WTC11 (cell line): ENCODE measurements at regions not wholly inside any gene's neighbourhood (a gene's known extent, or its start where the extent isn't known, plus 50 kb on each side); places are given as distances from the start of the nearest gene placed in this dataset.
"Not testable (repeated sequence)": the region's sequence is repeated elsewhere in the genome, so short reads cannot be mapped to it uniquely, and the experiment has no call there.

Source experiments
- ATAC-seq: fragments of 200-7000 bp; cut with Tn5 transposase; 2 replicates; pipeline ENCODE4 v1.10.0; 2021; ENCODE audit warnings: mild to moderate bottlenecking, moderate library complexity
- CTCF ChIA-PET: fragments of 300-600 bp; sonication (Branson Sonifier 250); formaldehyde crosslinking; loops from one replicate; lab custom pipeline; 2021; ENCODE audit warnings: antibody characterized with exemption; lab: Charles Lee
- POLR2A ChIA-PET: fragments of 350-600 bp; sonication (Branson Sonifier 250); formaldehyde crosslinking; loops from one replicate; lab custom pipeline; 2021; ENCODE audit warnings: antibody characterized with exemption; lab: Charles Lee
- DNase-seq: peaks from one replicate; pipeline ENCODE4 v3.0.0; 2021; ENCODE audit warnings: low spot score
- H3K27ac Mint-ChIP-seq: 2 replicates; pipeline ENCODE4 v1.8.0; 2021; ENCODE audit warnings: mixed read lengths
- H3K27me3 Mint-ChIP-seq: 2 replicates; pipeline ENCODE4 v1.8.0; 2021; ENCODE audit warnings: low read depth, mild to moderate bottlenecking, moderate library complexity, mixed read lengths
- H3K36me3 Mint-ChIP-seq: 2 replicates; pipeline ENCODE4 v1.8.0; 2021; ENCODE audit warnings: mixed read lengths
- H3K4me1 Mint-ChIP-seq: 2 replicates; pipeline ENCODE4 v1.8.0; 2022; ENCODE audit warnings: mixed read lengths
- H3K4me3 Mint-ChIP-seq: 2 replicates; pipeline ENCODE4 v1.8.0; 2021; ENCODE audit warnings: mild to moderate bottlenecking, moderate library complexity, mixed read lengths
- H3K9me3 Mint-ChIP-seq: 2 replicates; pipeline ENCODE4 v1.8.0; 2021; ENCODE audit warnings: mixed read lengths
- CREB1 ChIP-seq: sonication (generic); formaldehyde crosslinking; IDR thresholded peaks from 2 replicates; pipeline ENCODE4 v1.8.0; 2023; ENCODE audit warnings: mild to moderate bottlenecking, missing genetic modification reagents
- IRF2 ChIP-seq: sonication (generic); formaldehyde crosslinking; IDR thresholded peaks from 2 replicates; pipeline ENCODE4 v1.8.0; 2022; ENCODE audit warnings: low read depth, missing genetic modification reagents, borderline replicate concordance
- KAT7 ChIP-seq: sonication (generic); formaldehyde crosslinking; IDR thresholded peaks from 2 replicates; pipeline ENCODE4 v1.8.1; 2023; ENCODE audit warnings: missing genetic modification reagents, mild to moderate bottlenecking, borderline replicate concordance
- MXD4 ChIP-seq: fragments of 250-450 bp; sonication (Bioruptor Pico); IDR thresholded peaks from 2 replicates; pipeline ENCODE4 v1.8.0; 2021; ENCODE audit warnings: mild to moderate bottlenecking, moderate library complexity, borderline replicate concordance
- PRDM15 ChIP-seq: sonication (generic); formaldehyde crosslinking; IDR thresholded peaks from 2 replicates; pipeline ENCODE4 v1.8.0; 2022; ENCODE audit warnings: missing genetic modification reagents
- SMAD4 ChIP-seq: sonication (generic); formaldehyde crosslinking; IDR thresholded peaks from 2 replicates; pipeline ENCODE4 v1.8.0; 2022; ENCODE audit warnings: mild to moderate bottlenecking, missing genetic modification reagents
- SP1 ChIP-seq: sonication (generic); formaldehyde crosslinking; conservative IDR thresholded peaks from 2 replicates; pipeline ENCODE4 v1.8.1; 2022; ENCODE audit warnings: missing genetic modification reagents
- TEAD1 ChIP-seq: sonication (generic); formaldehyde crosslinking; IDR thresholded peaks from 2 replicates; pipeline ENCODE4 v1.8.0; 2022; ENCODE audit warnings: mild to moderate bottlenecking, missing genetic modification reagents
- ZBTB21 ChIP-seq: sonication (generic); formaldehyde crosslinking; IDR thresholded peaks from 2 replicates; pipeline ENCODE4 v1.8.1; 2023; ENCODE audit warnings: mild to moderate bottlenecking, missing genetic modification reagents, borderline replicate concordance
- TF ChIP-seq, protein P1 (sequence below): sonication (generic); formaldehyde crosslinking; conservative IDR thresholded peaks from 2 replicates; pipeline ENCODE4 v1.8.1; 2023; ENCODE audit warnings: mild to moderate bottlenecking, low read depth, missing genetic modification reagents, moderate library complexity

DNA sequence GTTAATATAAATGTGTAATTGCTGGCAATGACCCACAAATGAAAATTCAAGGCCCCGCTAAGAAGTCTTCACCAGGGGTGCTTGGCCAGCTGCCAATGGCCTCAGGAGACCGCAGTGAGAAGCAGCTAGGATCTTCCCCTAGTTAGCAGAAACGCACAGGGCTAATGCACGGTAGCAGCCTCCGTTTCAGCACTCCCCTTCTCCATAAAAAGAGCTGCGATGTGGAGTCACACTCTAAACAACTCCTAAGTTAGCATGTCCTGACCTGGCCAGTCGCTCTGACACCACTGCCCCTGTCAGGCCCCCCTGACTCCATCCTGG lies 139.0 kb downstream of the SEPTIN14 start:
- Mint-ChIP-seq H3K27me3 (0 out of 2 replicates have a peak, but pooled peaks cover 3% of the 10 kb centered on the region), H3K4me3 (no peak overlapping the region), H3K27ac (no peak overlapping the region), H3K9me3 (peaks cover 9% of the 10 kb centered on the region), H3K36me3 (no peaks in the 10 kb centered on the region), H3K4me1 (no peaks in the 10 kb centered on the region)
- TF ChIP-seq IRF2 (CRISPR knock-in tag) (no peak), SP1 (CRISPR knock-in tag) (no peak), TEAD1 (no peak), ZBTB21 (CRISPR knock-in tag) (no peak), MXD4 (CRISPR knock-in tag) (no peak), SMAD4 (CRISPR knock-in tag) (no peak), PRDM15 (CRISPR knock-in tag) (no peak), CREB1 (CRISPR knock-in tag) (no peak), KAT7 (no peak)
- TF ChIP-seq, protein P1, sequence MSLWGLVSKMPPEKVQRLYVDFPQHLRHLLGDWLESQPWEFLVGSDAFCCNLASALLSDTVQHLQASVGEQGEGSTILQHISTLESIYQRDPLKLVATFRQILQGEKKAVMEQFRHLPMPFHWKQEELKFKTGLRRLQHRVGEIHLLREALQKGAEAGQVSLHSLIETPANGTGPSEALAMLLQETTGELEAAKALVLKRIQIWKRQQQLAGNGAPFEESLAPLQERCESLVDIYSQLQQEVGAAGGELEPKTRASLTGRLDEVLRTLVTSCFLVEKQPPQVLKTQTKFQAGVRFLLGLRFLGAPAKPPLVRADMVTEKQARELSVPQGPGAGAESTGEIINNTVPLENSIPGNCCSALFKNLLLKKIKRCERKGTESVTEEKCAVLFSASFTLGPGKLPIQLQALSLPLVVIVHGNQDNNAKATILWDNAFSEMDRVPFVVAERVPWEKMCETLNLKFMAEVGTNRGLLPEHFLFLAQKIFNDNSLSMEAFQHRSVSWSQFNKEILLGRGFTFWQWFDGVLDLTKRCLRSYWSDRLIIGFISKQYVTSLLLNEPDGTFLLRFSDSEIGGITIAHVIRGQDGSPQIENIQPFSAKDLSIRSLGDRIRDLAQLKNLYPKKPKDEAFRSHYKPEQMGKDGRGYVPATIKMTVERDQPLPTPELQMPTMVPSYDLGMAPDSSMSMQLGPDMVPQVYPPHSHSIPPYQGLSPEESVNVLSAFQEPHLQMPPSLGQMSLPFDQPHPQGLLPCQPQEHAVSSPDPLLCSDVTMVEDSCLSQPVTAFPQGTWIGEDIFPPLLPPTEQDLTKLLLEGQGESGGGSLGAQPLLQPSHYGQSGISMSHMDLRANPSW (CRISPR knock-in tag) = no peak
- DNase-seq (no peak), ATAC-seq (no peak)
- POLR2A ChIA-PET = no interaction called here
- CTCF ChIA-PET = no interaction called here

GRCh38 chr7:55722874-55723620 lies 139.5 kb downstream of the SEPTIN14 start:
- POLR2A ChIA-PET, H3K4me3 Mint-ChIP-seq, H3K9me3 Mint-ChIP-seq, H3K36me3 Mint-ChIP-seq, DNase-seq, H3K4me1 Mint-ChIP-seq, H3K27me3 Mint-ChIP-seq, H3K27ac Mint-ChIP-seq: not testable (repeated sequence)
- ATAC-seq = peak; percentile 98
- CTCF ChIA-PET = interaction anchor here (0.9 to 1.4 kb wide), 2 partner anchors 65 to 82 kb away, joined by 3 to 13 read pairs; no protein-coding TSS in a partner anchor

DNA sequence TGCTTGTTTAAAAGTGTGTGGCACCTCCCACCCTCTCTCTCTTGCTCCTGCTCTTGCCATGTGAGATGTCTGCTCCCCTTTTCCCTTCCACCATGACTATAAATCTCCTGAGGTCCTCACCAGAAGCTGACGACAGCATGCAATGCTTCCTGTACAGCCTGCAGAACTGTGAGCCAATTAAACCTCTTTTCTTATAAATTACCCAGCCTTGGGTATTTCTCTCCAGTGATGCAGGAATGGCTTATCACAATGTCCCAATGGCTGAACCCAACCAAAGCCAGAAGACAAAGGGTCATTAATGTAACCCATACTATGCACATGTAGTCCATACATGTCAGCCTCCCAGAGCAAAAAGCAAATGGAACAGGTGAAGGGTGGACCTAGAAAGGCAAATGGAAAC lies 141.5 kb downstream of the SEPTIN14 start:
- H3K4me3 Mint-ChIP-seq, H3K27ac Mint-ChIP-seq, CTCF ChIA-PET, DNase-seq, H3K9me3 Mint-ChIP-seq, POLR2A ChIA-PET, H3K27me3 Mint-ChIP-seq, ATAC-seq, H3K36me3 Mint-ChIP-seq, H3K4me1 Mint-ChIP-seq: not testable (repeated sequence)

- H3K36me3 Mint-ChIP-seq, H3K27ac Mint-ChIP-seq, ATAC-seq, DNase-seq, H3K4me1 Mint-ChIP-seq, H3K4me3 Mint-ChIP-seq, POLR2A ChIA-PET, CTCF ChIA-PET, H3K9me3 Mint-ChIP-seq, H3K27me3 Mint-ChIP-seq: not testable (repeated sequence)
These were observed 143.1 kb upstream of the VOPP1 start for GRCh38 chr7:55715247-55715867.

DNA sequence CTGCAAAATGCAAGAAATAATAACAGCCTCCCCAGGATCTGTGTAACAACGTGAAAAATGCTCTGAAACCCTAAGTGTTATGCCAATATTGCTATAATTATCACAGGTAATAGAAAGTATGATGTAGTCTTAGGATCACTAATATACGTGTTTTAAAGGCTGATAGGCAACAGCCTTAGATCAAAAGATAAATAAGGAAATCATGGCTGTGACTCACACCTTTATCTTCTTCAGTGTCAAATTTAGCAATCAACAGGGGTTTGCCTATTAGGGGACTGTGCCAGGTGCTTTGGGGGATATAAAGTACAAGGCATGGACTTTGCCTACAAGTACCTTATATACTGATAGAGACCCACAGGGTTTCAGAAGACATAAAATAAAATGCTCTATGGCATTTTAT lies 142.1 kb upstream of the VOPP1 start:
- H3K27me3 Mint-ChIP-seq, ATAC-seq, DNase-seq, H3K4me1 Mint-ChIP-seq, H3K4me3 Mint-ChIP-seq, H3K36me3 Mint-ChIP-seq, POLR2A ChIA-PET, CTCF ChIA-PET, H3K9me3 Mint-ChIP-seq, H3K27ac Mint-ChIP-seq: not testable (repeated sequence)

DNA sequence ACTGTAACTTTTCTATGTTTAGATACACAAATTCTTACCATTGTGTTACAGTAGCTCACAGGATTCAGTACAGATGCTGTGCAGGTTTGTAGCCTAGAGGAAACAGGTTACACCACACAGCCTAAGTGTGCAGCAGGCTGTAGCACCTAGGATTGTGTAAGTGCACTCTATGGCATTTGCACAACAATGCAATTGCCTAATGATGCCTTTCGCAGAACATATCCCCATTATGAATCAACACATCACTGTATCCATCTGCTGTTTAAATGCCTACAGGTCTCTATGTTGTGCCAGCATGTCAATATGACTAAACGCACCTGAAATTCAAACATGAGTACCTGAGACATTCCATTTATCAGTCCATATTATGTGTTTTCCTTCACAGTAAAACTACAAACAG lies 138.0 kb upstream of the VOPP1 start:
- H3K27ac Mint-ChIP-seq, H3K27me3 Mint-ChIP-seq, DNase-seq, H3K4me3 Mint-ChIP-seq, POLR2A ChIA-PET, H3K36me3 Mint-ChIP-seq, H3K9me3 Mint-ChIP-seq, H3K4me1 Mint-ChIP-seq, CTCF ChIA-PET, ATAC-seq: not testable (repeated sequence)

GRCh38 chr7:55708028-55708427 lies 135.7 kb upstream of the VOPP1 start:
- DNase-seq, H3K27me3 Mint-ChIP-seq, H3K4me1 Mint-ChIP-seq, POLR2A ChIA-PET, H3K9me3 Mint-ChIP-seq, H3K36me3 Mint-ChIP-seq, H3K4me3 Mint-ChIP-seq, CTCF ChIA-PET, ATAC-seq, H3K27ac Mint-ChIP-seq: not testable (repeated sequence)

DNA sequence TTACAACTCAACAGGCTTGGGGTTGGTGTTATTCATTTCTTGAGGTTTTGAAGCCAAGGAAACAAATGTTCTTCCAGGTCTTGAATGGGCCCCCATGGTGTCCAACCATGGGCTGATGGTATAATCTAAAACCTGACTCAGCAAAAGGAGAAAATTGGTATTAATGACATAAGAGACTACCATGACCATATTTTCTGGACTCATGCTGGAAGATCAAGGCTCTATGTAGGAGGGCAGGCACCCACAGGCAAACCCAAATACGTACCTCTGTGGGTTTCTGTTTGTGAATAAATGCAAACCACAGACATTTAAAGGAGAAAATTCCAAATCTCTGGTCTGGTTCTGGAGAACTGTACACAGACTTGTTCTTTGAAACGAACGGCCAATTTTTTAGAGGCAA lies 135.1 kb upstream of the VOPP1 start:
- ATAC-seq, POLR2A ChIA-PET, DNase-seq, H3K4me1 Mint-ChIP-seq, H3K27me3 Mint-ChIP-seq, H3K27ac Mint-ChIP-seq, H3K36me3 Mint-ChIP-seq, H3K9me3 Mint-ChIP-seq, H3K4me3 Mint-ChIP-seq, CTCF ChIA-PET: not testable (repeated sequence)
